Superior temporal gyrus (tissue), 1 donor: ENCODE measurements at regions not wholly inside any gene's neighbourhood (a gene's known extent, or its start where the extent isn't known, plus 50 kb on each side); places are given as distances from the start of the nearest gene placed in this dataset.

ENCODE experiments used
- DNase-seq: peaks from one replicate; pipeline ENCODE4 v3.0.0-alpha.2; 2016; ENCODE audit errors: extremely low spot score

DNA sequence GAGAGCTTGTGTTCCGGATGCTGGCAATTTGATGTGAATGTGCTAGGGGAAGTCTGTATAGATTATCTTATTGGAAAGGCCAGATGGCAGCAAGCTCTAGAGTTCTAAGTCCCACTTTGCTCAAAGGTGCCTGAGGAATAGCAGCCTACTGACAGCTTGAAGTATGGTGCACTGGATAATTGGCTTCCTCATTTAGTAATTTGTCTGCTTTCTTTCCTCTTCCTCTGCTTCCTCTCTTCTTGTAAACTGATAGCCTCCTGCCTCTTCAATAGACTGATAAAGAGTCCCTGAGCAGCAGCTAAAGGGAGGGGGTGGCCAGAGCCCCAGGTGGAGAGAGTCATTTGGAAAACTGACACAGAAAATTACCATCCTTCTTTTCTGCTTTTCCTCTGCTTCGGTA, 177.3 kb downstream of the FGF1 start:
- DNase-seq = no peak

GRCh38 chr5:142507531-142508372, 178.1 kb downstream of the FGF1 start:
- no peak for DNase-seq

GRCh38 chr5:142506756-142507155, 179.1 kb downstream of the FGF1 start:
- no peak for DNase-seq

- DNase-seq = no peak
These were observed 179.8 kb downstream of the FGF1 start for GRCh38 chr5:142506046-142506445.

GRCh38 chr5:142501890-142502289, 177.1 kb upstream of the SPRY4 start:
- no peak for DNase-seq

- no peak for DNase-seq
These were observed 175.5 kb upstream of the SPRY4 start for GRCh38 chr5:142500227-142500905.

GRCh38 chr5:142499591-142500226, 174.9 kb upstream of the SPRY4 start:
- no peak for DNase-seq

- DNase-seq = no peak
These were observed 173.5 kb upstream of the SPRY4 start for GRCh38 chr5:142498298-142498697.

GRCh38 chr5:142495531-142495930, 170.7 kb upstream of the SPRY4 start:
- no peak for DNase-seq

- DNase-seq = no peak
These were observed 169.2 kb upstream of the SPRY4 start for GRCh38 chr5:142493875-142494518.

DNA sequence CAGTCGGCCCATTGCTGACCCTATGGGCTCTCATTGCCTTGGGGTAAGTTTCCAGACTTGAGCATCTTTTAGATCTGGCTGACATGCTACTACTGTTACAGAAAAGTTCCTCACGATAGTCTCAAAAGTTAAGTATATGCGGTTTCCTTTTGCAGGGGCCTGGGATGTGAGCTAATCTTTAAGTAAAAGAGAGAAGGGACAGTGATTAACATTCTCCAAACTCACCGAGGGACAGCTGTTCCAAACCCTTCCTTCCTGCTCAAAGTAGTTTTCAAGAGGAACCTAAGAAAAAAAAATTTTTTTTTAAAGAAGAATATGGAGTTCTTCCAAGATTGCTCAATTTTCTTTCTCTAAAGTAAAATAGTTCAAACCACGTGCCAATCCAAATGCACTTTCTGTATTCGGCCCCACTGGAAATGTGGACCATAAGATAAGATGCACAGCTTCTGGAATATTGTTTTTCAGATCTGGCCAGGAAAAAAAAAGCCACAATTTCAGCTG, 168.0 kb upstream of the SPRY4 start:
- peak; percentile 19 for DNase-seq

- DNase-seq = no peak
These were observed 166.9 kb upstream of the SPRY4 start for GRCh38 chr5:142491679-142492078.

DNA sequence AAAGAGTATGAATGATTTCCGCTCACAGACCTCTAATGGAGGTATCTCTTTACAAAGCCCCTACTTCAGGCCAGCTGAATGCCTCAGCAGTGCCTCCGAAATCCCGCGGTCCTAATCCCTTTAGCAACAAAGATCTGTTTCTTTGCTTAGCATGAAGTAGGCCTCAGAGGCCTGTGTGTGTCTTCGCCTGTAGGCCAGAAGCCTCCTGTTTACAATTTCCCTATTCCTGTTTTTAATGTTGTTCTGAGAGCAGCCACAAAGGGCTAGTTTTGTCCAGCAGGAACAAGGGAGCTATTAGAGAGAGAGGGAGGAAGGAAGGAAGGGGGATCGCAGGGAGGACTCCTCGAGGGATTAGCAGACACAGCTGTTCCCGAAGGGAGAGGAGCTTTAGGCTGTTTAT, 166.4 kb upstream of the SPRY4 start:
- peak; percentile 67 for DNase-seq

DNA sequence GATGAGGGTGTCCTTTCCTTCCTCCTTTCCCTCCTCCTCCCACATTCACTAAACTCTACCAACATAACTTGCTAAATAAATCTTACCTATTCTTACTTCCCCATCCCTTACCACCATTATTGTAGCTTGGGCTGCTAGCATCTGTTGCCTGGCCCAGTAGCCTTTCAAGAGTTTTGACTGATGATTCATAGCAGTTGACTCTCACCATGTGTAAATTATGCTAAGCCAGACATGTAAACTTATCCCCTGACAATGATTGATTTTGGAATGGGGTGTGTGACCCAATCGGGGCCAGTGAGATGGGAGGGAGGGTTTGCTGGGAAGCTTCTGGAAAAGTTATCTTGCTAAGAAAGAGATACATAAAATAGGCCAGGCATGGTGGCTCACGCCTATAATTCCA, 161.8 kb upstream of the SPRY4 start:
- DNase-seq = no peak

DNA sequence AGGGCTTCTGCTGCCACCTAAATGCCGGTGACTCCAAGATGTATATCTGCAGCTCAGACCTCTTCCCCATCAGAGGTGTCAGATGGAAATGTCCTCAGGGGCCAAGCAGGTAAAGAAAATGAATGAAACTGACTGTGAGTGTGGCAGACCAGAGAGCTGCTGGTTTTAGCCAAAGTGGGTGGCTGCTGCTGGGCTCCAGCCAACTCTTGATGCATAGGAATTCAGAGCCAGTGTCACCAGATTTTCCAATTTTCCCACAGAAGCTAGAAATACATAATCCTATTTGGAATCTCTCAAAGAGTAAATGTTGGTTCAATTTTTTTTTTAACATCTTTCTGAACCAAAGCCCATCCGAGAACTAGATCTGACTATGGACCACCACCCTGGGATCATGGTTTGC, 161.2 kb upstream of the SPRY4 start:
- DNase-seq = no peak

GRCh38 chr5:142484821-142485387, 160.1 kb upstream of the SPRY4 start:
- no peak for DNase-seq

DNA sequence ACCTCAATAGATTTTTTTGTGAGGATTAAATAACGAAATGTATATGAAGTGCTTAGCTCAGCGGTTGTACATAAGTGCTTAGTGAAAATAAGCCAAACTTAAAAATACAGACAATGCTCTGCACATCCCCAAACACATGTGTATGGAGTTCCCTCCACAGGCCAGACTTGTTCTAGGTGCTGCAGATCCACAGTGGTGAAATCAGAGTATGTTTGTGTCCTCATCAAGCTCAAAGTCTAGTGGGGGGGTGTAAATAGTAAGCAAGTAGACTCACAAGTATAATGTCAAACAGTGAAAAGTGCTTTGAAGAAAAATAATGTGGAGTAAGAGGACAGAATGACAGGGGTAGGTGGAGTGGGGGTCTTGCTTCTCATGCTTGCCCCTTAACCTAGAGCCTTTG, 157.4 kb upstream of the SPRY4 start:
- DNase-seq = no peak

DNA sequence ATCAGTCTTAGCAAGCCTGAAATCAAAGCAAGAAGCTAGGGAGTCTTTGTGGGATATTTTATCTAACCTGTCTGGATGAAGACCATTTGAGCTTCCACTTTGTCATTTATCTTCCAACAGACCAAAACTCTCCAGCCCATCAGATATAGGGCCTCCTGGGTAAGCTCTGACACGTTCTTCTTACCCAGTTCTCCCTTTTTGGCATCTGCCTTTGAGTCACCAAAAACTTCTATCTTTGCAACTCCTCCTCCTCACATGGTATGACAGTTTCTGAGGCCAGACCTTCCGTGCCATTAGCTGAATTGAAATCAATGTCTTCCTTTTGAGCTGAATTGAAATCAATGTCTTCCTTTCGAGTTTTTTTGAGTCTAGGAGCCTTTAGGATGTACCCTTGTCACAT, 156.6 kb upstream of the SPRY4 start:
- no peak for DNase-seq

GRCh38 chr5:142479854-142480519, 155.2 kb upstream of the SPRY4 start:
- DNase-seq = no peak

DNA sequence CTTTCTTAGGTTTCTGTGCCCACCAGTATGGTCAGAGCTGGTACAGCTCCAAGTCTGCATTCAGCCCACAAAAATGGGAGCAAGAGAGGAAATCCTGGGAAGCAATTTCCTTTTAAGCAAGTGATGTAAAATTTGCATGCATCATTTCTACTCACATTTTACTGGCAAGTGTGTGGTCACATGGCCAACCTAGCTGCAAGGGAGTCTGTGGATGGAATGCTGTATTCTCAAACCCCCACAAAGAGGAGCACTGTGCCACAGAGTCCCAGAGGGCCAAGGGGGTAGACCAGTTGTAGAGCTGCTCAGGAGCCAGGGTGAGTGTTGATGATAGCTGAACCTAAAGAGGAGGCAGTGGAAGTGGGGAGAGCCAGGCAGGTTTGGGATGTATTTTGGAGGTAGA, 154.3 kb upstream of the SPRY4 start:
- DNase-seq = no peak

- DNase-seq = no peak
These were observed 153.3 kb upstream of the SPRY4 start for GRCh38 chr5:142478113-142478512.
